ENCODE measurements at regions not wholly inside any gene's neighbourhood (a gene's known extent, or its start where the extent isn't known, plus 50 kb on each side); places are given as distances from the start of the nearest gene placed in this dataset.

- TF ChIP-seq, protein P1, sequence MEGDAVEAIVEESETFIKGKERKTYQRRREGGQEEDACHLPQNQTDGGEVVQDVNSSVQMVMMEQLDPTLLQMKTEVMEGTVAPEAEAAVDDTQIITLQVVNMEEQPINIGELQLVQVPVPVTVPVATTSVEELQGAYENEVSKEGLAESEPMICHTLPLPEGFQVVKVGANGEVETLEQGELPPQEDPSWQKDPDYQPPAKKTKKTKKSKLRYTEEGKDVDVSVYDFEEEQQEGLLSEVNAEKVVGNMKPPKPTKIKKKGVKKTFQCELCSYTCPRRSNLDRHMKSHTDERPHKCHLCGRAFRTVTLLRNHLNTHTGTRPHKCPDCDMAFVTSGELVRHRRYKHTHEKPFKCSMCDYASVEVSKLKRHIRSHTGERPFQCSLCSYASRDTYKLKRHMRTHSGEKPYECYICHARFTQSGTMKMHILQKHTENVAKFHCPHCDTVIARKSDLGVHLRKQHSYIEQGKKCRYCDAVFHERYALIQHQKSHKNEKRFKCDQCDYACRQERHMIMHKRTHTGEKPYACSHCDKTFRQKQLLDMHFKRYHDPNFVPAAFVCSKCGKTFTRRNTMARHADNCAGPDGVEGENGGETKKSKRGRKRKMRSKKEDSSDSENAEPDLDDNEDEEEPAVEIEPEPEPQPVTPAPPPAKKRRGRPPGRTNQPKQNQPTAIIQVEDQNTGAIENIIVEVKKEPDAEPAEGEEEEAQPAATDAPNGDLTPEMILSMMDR (IDR thresholded peaks at IDR 0.05) = no peak
- TF ChIP-seq POLR2A (IDR thresholded peaks at IDR 0.05) = no peak
Observed at GRCh38 chr12:67145692-67146091, 123.5 kb upstream of the CAND1 start.

All from Peyer's patch (tissue), 4 donors.